ENCODE measurements at regions not wholly inside any gene's neighbourhood (a gene's known extent, or its start where the extent isn't known, plus 50 kb on each side); places are given as distances from the start of the nearest gene placed in this dataset.

GRCh38 chr16:49964316-49964715, 60.7 kb upstream of the CNEP1R1 start:
- no peak overlapping the region for H3K27ac ChIP-seq (ENCODE audit: low read depth in 1 of 2, low read length in 2 of 2)
- H3K4me2 ChIP-seq (replicated peaks; ENCODE audit: extremely low read depth, low read length, poor library complexity, severe bottlenecking): no peak overlapping the region
- H4K20me1 ChIP-seq (ENCODE audit: insufficient read depth, low read length): no peaks in the 10 kb centered on the region
- Mint-ChIP-seq H3K27ac (no peak overlapping the region), H3K4me3 (no peak overlapping the region), H3K27me3 (ENCODE audit: low read depth in 3 of 3) (peaks cover 6 to 11% (median 10%) of the 10 kb centered on the region in 3 donors), H3K4me1 (no peaks in the 10 kb centered on the region), H3K9me3 (no peaks in the 10 kb centered on the region), H3K36me3 (no peaks in the 10 kb centered on the region)
- DNase-seq: no peak
- no peaks in the 10 kb centered on the region for H3K9me3 ChIP-seq (replicated peaks in 1 of 2; ENCODE audit: control insufficient read depth in 1 of 2, insufficient read depth in 1 of 2, low read length in 2 of 2)
- no peak overlapping the region for H3K9ac ChIP-seq (ENCODE audit: insufficient read depth, low read length, poor library complexity, severe bottlenecking)
- H3K4me3 ChIP-seq (replicated peaks in 1 of 3; ENCODE audit: low read depth in 2 of 3, low read length in 3 of 3): no peak overlapping the region
- H3K4me1 ChIP-seq (ENCODE audit: control insufficient read depth in 1 of 2, insufficient read depth in 2 of 2, low read length in 2 of 2): no peaks in the 10 kb centered on the region
- no peaks in the 10 kb centered on the region for H3K36me3 ChIP-seq (replicated peaks in 1 of 2; ENCODE audit: control insufficient read depth in 1 of 2, insufficient read depth in 2 of 2, low read length in 2 of 2)
- TF ChIP-seq CTCF (IDR thresholded peaks at IDR 0.05): no peak
- intact Hi-C loops (cut with micrococcal nuclease): no loop called here
- peaks cover 4 to 6% of the 10 kb centered on the region in 2 donors for H3K27me3 ChIP-seq (ENCODE audit: control insufficient read depth in 2 of 2, insufficient read depth in 2 of 2, low read length in 2 of 2)
- H2AFZ ChIP-seq (ENCODE audit: insufficient read depth, low read depth, low read length, poor library complexity, severe bottlenecking): no peak overlapping the region
- WGBS (ENCODE audit: insufficient coverage): no CpG with 5 or more reads among the region's 4 CpGs
- no peaks in the 10 kb centered on the region for H3K79me2 ChIP-seq (ENCODE audit: insufficient read depth, low read length)

GRCh38 chr16:49964973-49965372, 60.1 kb upstream of the CNEP1R1 start:
- Histone ChIP-seq H4K20me1 (ENCODE audit: insufficient read depth, low read length) (no peaks in the 10 kb centered on the region), H3K27me3 (ENCODE audit: control insufficient read depth in 2 of 2, insufficient read depth in 2 of 2, low read length in 2 of 2) (peaks cover 7 to 13% of the 10 kb centered on the region in 2 donors), H3K4me3 (replicated peaks in 1 of 3; ENCODE audit: low read depth in 2 of 3, low read length in 3 of 3) (no peak overlapping the region), H3K4me1 (ENCODE audit: control insufficient read depth in 1 of 2, insufficient read depth in 2 of 2, low read length in 2 of 2) (no peaks in the 10 kb centered on the region), H3K27ac (ENCODE audit: low read depth in 1 of 2, low read length in 2 of 2) (no peak overlapping the region), H3K9me3 (replicated peaks in 1 of 2; ENCODE audit: control insufficient read depth in 1 of 2, insufficient read depth in 1 of 2, low read length in 2 of 2) (no peaks in the 10 kb centered on the region), H3K4me2 (replicated peaks; ENCODE audit: extremely low read depth, low read length, poor library complexity, severe bottlenecking) (no peak overlapping the region), H3K36me3 (replicated peaks in 1 of 2; ENCODE audit: control insufficient read depth in 1 of 2, insufficient read depth in 2 of 2, low read length in 2 of 2) (no peaks in the 10 kb centered on the region), H2AFZ (ENCODE audit: insufficient read depth, low read depth, low read length, poor library complexity, severe bottlenecking) (no peak overlapping the region), H3K9ac (ENCODE audit: insufficient read depth, low read length, poor library complexity, severe bottlenecking) (no peak overlapping the region), H3K79me2 (ENCODE audit: insufficient read depth, low read length) (no peaks in the 10 kb centered on the region)
- Mint-ChIP-seq H3K9me3 (peaks cover 0 to 2% (median 0%) of the 10 kb centered on the region in 7 donors), H3K4me3 (no peak overlapping the region), H3K27ac (no peak overlapping the region), H3K27me3 (ENCODE audit: low read depth in 3 of 3) (peaks cover 13 to 17% (median 17%) of the 10 kb centered on the region in 3 donors), H3K4me1 (no peaks in the 10 kb centered on the region), H3K36me3 (no peaks in the 10 kb centered on the region)
- TF ChIP-seq CTCF (IDR thresholded peaks at IDR 0.05): no peak
- no peak for DNase-seq
- WGBS (ENCODE audit: insufficient coverage): 71% methylated on average over 2 of the region's 2 CpGs
- intact Hi-C loops (cut with micrococcal nuclease): no loop called here

Measured in CD14-positive monocyte (primary cell).